ENCODE measurements at regions not wholly inside any gene's neighbourhood (a gene's known extent, or its start where the extent isn't known, plus 50 kb on each side); places are given as distances from the start of the nearest gene placed in this dataset.

- TF ChIP-seq CTCF (conservative IDR thresholded peaks at IDR 0.05), result no peak
- TF ChIP-seq EZH2 (IDR thresholded peaks at IDR 0.05; ENCODE audit: low read depth), result no peak
Observed at GRCh38 chr13:79684371-79684770, 203.4 kb downstream of the NDFIP2 start.
